HEK293T (cell line): ENCODE measurements at regions not wholly inside any gene's neighbourhood (a gene's known extent, or its start where the extent isn't known, plus 50 kb on each side); places are given as distances from the start of the nearest gene placed in this dataset.

ENCODE experiments used
- FOXA1 ChIP-seq: fragments of 450-650 bp; IDR thresholded peaks from 2 replicates; pipeline ENCODE4 v1.6.1; 2016; ENCODE audit warnings: mild to moderate bottlenecking
- FOXM1 ChIP-seq: fragments of 450-650 bp; IDR thresholded peaks from 2 replicates; pipeline ENCODE4 v1.6.1; 2017; ENCODE audit warnings: mild to moderate bottlenecking, borderline replicate concordance
- L3MBTL2 ChIP-seq: fragments of 450-650 bp; conservative IDR thresholded peaks from 2 replicates; pipeline ENCODE4 v1.6.1; 2016; ENCODE audit warnings: mild to moderate bottlenecking
- LEF1 ChIP-seq: fragments of 450-650 bp; IDR thresholded peaks from 2 replicates; pipeline ENCODE4 v1.6.1; 2017; ENCODE audit warnings: mild to moderate bottlenecking, borderline replicate concordance
- NFRKB ChIP-seq: fragments of 450-650 bp; IDR thresholded peaks from 2 replicates; pipeline ENCODE4 v1.6.1; 2016; ENCODE audit warnings: mild to moderate bottlenecking, moderate library complexity
- PKNOX1 ChIP-seq: fragments of 450-650 bp; IDR thresholded peaks from 2 replicates; pipeline ENCODE4 v1.6.1; 2016
- SP1 ChIP-seq: fragments of 450-650 bp; IDR thresholded peaks from 2 replicates; pipeline ENCODE4 v1.6.1; 2017
- SUZ12 ChIP-seq: fragments of 450-650 bp; IDR thresholded peaks from 2 replicates; pipeline ENCODE4 v1.6.1; 2016; ENCODE audit warnings: mild to moderate bottlenecking
- TARDBP ChIP-seq: fragments of 450-650 bp; IDR thresholded peaks from 2 replicates; pipeline ENCODE4 v1.6.1; 2016

DNA sequence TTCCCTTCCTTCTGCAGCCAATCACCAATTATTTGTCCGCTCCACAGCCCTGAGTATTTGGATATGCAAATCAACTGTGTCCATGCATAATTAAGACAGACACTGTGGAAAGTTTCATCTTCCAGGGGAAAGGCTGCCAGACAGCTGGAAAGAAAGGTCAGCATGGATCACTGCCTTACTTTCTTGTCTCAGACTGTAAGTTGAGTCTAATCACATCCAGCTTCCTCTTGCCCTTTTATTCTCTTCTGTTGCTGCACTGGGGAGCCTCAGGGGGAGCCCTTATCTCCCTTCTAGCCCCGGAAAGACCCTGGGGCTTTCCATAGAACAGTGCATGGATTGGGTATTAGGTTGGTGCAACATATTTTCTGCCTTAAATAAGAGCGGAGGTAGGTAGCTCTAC lies 182.9 kb downstream of the OMA1 start:
- TF ChIP-seq SP1: no peak
- TF ChIP-seq PKNOX1: no peak
- no peak for TF ChIP-seq SUZ12
- no peak for TF ChIP-seq TARDBP
- TF ChIP-seq LEF1: no peak
- no peak for TF ChIP-seq FOXA1
- TF ChIP-seq FOXM1: no peak
- TF ChIP-seq L3MBTL2: no peak
- TF ChIP-seq NFRKB: no peak
